GM20000 (cell line): ENCODE measurements at regions not wholly inside any gene's neighbourhood (a gene's known extent, or its start where the extent isn't known, plus 50 kb on each side); places are given as distances from the start of the nearest gene placed in this dataset.

Experiments used
- DNase-seq: peaks from one replicate; pipeline ENCODE4 v3.0.0; 2012; ENCODE audit warnings: low spot score
- TF ChIP-seq, protein P1 (sequence below): IDR thresholded peaks from 2 replicates; pipeline ENCODE4 v1.5.1; 2012; ENCODE audit warnings: mild to moderate bottlenecking, control low read depth; ENCODE audit errors: extremely low read depth, missing control alignments

- TF ChIP-seq, protein P1, sequence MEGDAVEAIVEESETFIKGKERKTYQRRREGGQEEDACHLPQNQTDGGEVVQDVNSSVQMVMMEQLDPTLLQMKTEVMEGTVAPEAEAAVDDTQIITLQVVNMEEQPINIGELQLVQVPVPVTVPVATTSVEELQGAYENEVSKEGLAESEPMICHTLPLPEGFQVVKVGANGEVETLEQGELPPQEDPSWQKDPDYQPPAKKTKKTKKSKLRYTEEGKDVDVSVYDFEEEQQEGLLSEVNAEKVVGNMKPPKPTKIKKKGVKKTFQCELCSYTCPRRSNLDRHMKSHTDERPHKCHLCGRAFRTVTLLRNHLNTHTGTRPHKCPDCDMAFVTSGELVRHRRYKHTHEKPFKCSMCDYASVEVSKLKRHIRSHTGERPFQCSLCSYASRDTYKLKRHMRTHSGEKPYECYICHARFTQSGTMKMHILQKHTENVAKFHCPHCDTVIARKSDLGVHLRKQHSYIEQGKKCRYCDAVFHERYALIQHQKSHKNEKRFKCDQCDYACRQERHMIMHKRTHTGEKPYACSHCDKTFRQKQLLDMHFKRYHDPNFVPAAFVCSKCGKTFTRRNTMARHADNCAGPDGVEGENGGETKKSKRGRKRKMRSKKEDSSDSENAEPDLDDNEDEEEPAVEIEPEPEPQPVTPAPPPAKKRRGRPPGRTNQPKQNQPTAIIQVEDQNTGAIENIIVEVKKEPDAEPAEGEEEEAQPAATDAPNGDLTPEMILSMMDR, result no peak
- no peak for DNase-seq
These were observed 140.3 kb downstream of the FOXD2 start for GRCh38 chr1:47578026-47578720.

DNA sequence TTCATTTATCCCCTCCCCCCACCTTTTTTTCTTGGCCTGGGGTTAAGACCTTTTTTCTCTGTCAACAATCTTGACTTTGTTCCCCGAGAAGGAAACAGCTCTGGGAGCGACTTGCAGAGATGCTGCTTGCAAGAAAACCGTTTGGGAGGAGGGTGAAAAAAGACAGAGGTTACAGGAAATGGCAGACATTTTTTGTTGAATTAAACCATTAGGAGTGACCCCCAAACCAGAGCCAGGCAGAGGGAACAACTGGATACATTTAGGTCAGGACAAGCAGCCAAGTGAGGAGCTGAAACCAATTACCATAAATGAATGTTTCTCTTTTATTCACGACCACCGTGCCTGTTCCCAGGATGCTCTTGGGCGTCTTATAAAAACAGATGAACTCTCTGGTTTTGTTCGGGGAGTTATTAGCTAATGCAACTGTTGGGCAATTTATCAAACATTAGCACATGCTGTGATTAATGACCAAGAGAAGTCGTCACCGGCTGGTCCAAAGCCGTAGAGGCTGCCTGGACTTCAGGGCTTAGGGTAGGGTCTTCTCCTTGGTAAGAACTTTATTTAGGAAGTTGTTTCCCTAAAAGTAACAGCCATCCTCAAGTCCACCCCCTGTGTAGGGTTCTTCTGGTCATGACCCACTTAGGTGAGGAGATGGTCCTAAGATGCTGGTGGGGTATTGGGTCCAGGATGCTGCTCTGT, 141.0 kb downstream of the FOXD2 start:
- TF ChIP-seq, protein P1, result no peak

GRCh38 chr1:47579809-47580208, 142.0 kb downstream of the FOXD2 start:
- TF ChIP-seq, protein P1, result no peak

More for the DNA sequence above, 141.0 kb downstream of the FOXD2 start:
- DNase-seq, result no peak

DNA sequence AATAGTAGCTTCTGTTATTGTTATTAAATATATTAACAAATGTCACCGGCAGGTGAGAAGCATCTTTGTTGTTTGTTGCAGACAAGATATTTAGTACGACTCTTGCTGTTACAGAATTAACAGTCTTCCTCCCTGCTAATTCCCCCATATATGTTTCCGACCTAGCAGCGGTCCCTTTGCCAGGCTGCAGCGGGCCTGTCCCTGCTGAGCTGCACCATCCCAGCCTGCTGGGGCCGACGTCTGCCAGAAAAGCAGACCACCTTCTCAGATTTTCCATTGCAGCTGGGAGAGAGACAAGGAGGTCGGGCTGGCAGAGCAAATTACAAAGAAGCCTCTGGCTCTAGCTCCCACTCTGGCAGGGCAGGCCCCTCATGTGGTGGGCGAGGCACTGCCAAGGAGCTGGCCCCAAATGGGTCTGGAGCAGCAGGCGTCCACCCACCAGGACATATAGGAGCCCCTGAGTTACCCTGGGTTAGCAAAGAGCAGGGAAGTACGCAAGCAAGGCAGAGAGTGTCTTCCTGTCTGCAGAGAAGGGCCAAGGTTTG, 142.7 kb downstream of the FOXD2 start:
- no peak for DNase-seq
- TF ChIP-seq, protein P1, result no peak

More at GRCh38 chr1:47579809-47580208, 142.0 kb downstream of the FOXD2 start:
- DNase-seq, result no peak

DNA sequence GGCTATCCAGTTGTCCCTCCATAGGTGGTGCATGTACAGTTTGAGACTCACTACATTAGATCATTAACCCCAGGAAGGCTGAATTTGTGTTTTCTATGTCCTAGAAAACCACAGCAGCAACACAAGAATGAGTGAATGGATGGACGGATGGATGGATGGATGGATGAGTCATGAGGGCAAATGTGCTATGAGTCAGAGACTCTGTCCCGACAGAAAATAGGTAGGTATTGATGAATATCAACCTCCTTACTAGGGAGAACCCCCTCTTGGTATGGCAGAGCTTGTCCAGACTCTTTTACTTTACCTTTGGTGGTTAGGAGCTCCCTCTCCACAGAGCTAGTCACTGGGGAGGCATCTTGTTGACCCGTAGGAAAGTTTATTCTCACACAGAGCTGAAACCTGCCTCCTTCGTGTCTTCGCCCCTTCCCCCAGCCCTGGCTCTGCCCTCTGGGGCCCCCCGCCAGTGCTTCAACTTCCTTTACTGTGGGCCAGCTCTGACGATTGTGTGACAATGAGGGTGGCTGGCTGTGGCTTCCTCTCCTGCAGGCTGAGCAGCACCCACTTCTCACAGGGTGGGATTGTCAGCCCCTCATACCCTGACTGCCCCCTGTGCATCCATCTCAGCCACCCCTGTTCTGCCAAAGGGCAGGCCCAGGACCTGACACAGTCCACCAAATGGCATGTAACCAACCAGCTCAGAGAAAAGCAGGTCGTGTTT, 145.2 kb downstream of the FOXD2 start:
- TF ChIP-seq, protein P1, result no peak
- no peak for DNase-seq

- DNase-seq, result no peak
- TF ChIP-seq, protein P1, result no peak
These were observed 146.4 kb downstream of the FOXD2 start for GRCh38 chr1:47584249-47584648.
